Esophagus muscularis mucosa (tissue), 4 donors: ENCODE measurements at regions not wholly inside any gene's neighbourhood (a gene's known extent, or its start where the extent isn't known, plus 50 kb on each side); places are given as distances from the start of the nearest gene placed in this dataset.

Experiments
- DNase-seq: peaks from one replicate; pipeline ENCODE4 v3.0.0-alpha.2; 2017; ENCODE audit errors: extremely low spot score
- H3K27ac ChIP-seq, 4 donors: fragments of 200-600 bp; sonication (generic); replicated peaks in 1 of 4; 1 replicate in 3 of 4; 2 replicates in 1 of 4; pipeline ENCODE4 v1.5.1; 2016 to 2019; ENCODE audit warnings: mild to moderate bottlenecking in 1 of 4
- H3K27me3 ChIP-seq, 4 donors: fragments of 200-600 bp; sonication (generic); one replicate each; pipeline versions ENCODE4 v1.5.1 to v1.6.0; 2016 to 2019
- H3K36me3 ChIP-seq, 4 donors: fragments of 200-600 bp; sonication (generic); one replicate each; pipeline ENCODE4 v1.5.1; 2016 to 2019
- H3K4me1 ChIP-seq, 4 donors: fragments of 200-600 bp; sonication (generic); one replicate each; pipeline ENCODE4 v1.5.1; 2016 to 2019
- H3K4me3 ChIP-seq, 4 donors: fragments of 200-600 bp; sonication (generic); 1 replicate in 2 of 4; 2 replicates in 2 of 4; pipeline ENCODE4 v1.5.1; 2016 to 2019; ENCODE audit warnings: mild to moderate bottlenecking in 4 of 4, moderate library complexity in 1 of 4
- H3K9me3 ChIP-seq, 4 donors: fragments of 200-600 bp; sonication (generic); 1 replicate in 3 of 4; 2 replicates in 1 of 4; pipeline ENCODE4 v1.5.1; 2016 to 2019
- CTCF ChIP-seq, 3 experiments: fragments of 200-600 bp in 2 of 3; fragments of 450-650 bp in 1 of 3; sonication (generic) in 2 of 3; IDR thresholded peaks; one replicate each; pipeline ENCODE4 v1.5.1; 2017 to 2019; ENCODE audit warnings: antibody characterized with exemption in 3 of 3, mild to moderate bottlenecking in 2 of 3, moderate library complexity in 1 of 3
- EP300 ChIP-seq: sonication (generic); formaldehyde crosslinking; IDR thresholded peaks from one replicate; pipeline ENCODE4 v1.6.1; 2017; ENCODE audit warnings: antibody characterized with exemption
- POLR2A ChIP-seq: fragments of 450-650 bp; IDR thresholded peaks from one replicate; pipeline ENCODE4 v1.6.1; 2017; ENCODE audit warnings: antibody characterized with exemption, moderate library complexity, mild to moderate bottlenecking, low read depth
- POLR2AphosphoS5 ChIP-seq, 2 donors: sonication (generic); formaldehyde crosslinking; IDR thresholded peaks; one replicate each; pipeline ENCODE4 v1.6.1; 2017; ENCODE audit warnings: antibody characterized with exemption in 2 of 2
- WGBS: methylation state at CpG from one replicate; pipeline ENCODE4 v1.1.5; 2018; 5-methylcytosine and 5-hydroxymethylcytosine counted together
- intact Hi-C: fragments of 100-400 bp; cut with DNase I; formaldehyde crosslinking; loops from one replicate; pipeline ENCODE4 v1.15.1; 2023

DNA sequence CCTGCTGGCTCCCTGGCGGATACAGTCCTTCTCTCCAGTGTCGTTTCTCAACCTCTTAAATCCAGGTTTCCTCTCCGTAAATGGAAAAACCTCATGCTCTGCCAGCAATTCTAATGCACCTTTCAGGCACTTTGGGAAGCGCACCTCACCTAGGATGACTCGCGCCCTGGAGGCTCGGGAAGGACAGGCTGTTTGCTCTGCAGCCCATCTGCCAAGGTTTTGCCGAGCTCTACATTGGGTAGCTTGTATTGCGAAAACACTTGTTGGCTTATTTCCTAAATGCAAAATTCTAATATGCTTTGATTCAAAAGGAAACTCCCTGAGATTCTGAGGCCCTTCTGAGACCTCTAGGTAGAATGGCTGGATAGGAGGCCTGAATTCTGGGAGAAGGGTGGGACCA is 102.6 kb upstream of the MLN start:
- TF ChIP-seq POLR2A (no peak), EP300 (no peak)
- Histone ChIP-seq H3K4me1 (no peaks in the 10 kb centered on the region), H3K27ac (no peak overlapping the region), H3K9me3 (no peaks in the 10 kb centered on the region), H3K27me3 (no peaks in the 10 kb centered on the region), H3K36me3 (no peaks in the 10 kb centered on the region), H3K4me3 (no peak overlapping the region)
- no peak for DNase-seq
- WGBS: 85% methylated on average over 9 of the region's 9 CpGs
- intact Hi-C loops: no loop called here

GRCh38 chr6:33905071-33905609 is 101.3 kb upstream of the MLN start:
- Histone ChIP-seq H3K4me1 (no peaks in the 10 kb centered on the region), H3K27me3 (peaks cover 0 to 7% (median 0%) of the 10 kb centered on the region in 4 donors), H3K9me3 (no peaks in the 10 kb centered on the region), H3K36me3 (no peaks in the 10 kb centered on the region), H3K27ac (no peak overlapping the region), H3K4me3 (no peak overlapping the region)
- 82% methylated on average over 8 of the region's 8 CpGs for WGBS
- DNase-seq: no peak
- intact Hi-C loops: no loop called here
- TF ChIP-seq EP300 (no peak), CTCF (IDR thresholded peaks at IDR 0.05) (no peak), POLR2AphosphoS5 (IDR thresholded peaks at IDR 0.05) (no peak), POLR2A (no peak)

DNA sequence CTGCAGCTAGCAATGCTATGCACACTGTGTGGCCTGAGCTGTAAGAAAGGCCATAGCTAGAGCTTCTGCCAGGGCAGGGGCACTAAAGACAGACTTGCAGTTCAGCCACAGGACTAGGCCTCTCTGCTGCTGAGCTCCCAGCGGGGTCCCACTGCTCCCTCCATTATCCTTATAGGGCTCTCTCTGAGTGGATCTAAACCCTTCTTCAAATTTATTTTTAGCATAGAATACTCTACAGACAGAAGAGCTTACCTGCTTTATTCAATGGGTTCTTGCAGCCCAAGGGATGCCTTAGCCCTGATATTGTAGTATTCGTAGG is 100.9 kb upstream of the MLN start:
- TF ChIP-seq EP300 (no peak), POLR2A (no peak), CTCF (IDR thresholded peaks at IDR 0.05) (no peak), POLR2AphosphoS5 (IDR thresholded peaks at IDR 0.05) (no peak)
- Histone ChIP-seq H3K4me1 (no peaks in the 10 kb centered on the region), H3K4me3 (no peak overlapping the region), H3K9me3 (no peaks in the 10 kb centered on the region), H3K36me3 (no peaks in the 10 kb centered on the region), H3K27me3 (peaks cover 0 to 7% (median 0%) of the 10 kb centered on the region in 4 donors), H3K27ac (no peak overlapping the region)
- DNase-seq: no peak
- WGBS: 79% methylated on average over 1 of the region's 2 CpGs
- intact Hi-C loops: no loop called here

DNA sequence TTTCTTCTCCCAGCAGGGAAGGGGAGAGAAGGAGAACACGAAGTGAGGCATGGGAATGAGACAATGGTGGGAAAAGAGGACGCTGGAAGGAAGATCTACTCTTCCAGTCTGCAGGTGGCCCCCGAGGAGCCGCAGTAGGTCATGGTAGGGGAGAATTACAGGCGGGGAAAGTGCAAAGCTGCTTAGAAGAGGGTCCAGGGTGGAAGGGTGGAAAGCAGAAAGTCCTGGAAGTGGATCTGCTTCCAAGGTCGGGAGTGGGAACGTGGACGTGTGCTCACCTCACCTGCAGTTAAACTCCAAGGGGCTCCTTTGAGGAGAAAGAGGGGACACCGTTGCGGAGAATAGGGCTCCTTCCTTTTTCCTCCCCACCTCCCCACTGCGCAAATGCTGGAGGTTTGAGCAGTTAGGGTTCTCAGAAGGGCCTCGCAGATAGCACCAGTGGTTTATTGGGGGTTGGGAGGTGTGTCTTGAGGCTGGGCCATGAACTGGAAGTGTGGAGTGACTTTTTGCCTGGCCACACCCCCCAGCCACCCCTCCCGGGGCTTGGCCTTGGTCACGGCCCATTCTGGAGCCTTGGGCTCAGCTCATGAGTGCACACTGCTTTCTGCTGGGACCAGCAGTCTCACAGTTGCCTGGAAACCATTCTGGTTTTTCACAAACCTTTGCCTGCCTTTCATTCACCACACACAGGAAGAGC is 100.4 kb upstream of the MLN start:
- 79% methylated on average over 11 of the region's 14 CpGs for WGBS
- Histone ChIP-seq H3K4me1 (no peaks in the 10 kb centered on the region), H3K9me3 (no peaks in the 10 kb centered on the region), H3K4me3 (no peak overlapping the region), H3K36me3 (no peaks in the 10 kb centered on the region), H3K27me3 (peaks cover 0 to 7% (median 0%) of the 10 kb centered on the region in 4 donors), H3K27ac (no peak overlapping the region)
- TF ChIP-seq POLR2A (no peak), CTCF (IDR thresholded peaks at IDR 0.05) (no peak), EP300 (no peak), POLR2AphosphoS5 (IDR thresholded peaks at IDR 0.05) (no peak)
- no peak for DNase-seq
- intact Hi-C loops: no loop called here

- Histone ChIP-seq H3K9me3 (no peaks in the 10 kb centered on the region), H3K27ac (no peak overlapping the region), H3K4me3 (no peak overlapping the region), H3K36me3 (no peaks in the 10 kb centered on the region), H3K4me1 (no peaks in the 10 kb centered on the region), H3K27me3 (peaks cover 0 to 7% (median 0%) of the 10 kb centered on the region in 4 donors)
- intact Hi-C loops: no loop called here
- TF ChIP-seq CTCF (IDR thresholded peaks at IDR 0.05): no peak
- TF ChIP-seq EP300: no peak
- TF ChIP-seq POLR2A: no peak
- TF ChIP-seq POLR2AphosphoS5 (IDR thresholded peaks at IDR 0.05): no peak
- 92% methylated on average over 5 of the region's 5 CpGs for WGBS
- no peak for DNase-seq
Observed at GRCh38 chr6:33903579-33903978, 99.8 kb upstream of the MLN start.
